GM12873 (cell line): ENCODE measurements at regions not wholly inside any gene's neighbourhood (a gene's known extent, or its start where the extent isn't known, plus 50 kb on each side); places are given as distances from the start of the nearest gene placed in this dataset.

Experiments used
- TF ChIP-seq, protein P1 (sequence below): IDR thresholded peaks from 2 replicates; pipeline ENCODE4 v1.5.1; 2012; ENCODE audit warnings: low read depth, mild to moderate bottlenecking, moderate library complexity, low read length, control low read depth; ENCODE audit not compliant: insufficient read depth; ENCODE audit errors: missing control alignments

GRCh38 chr12:19689801-19690472 is 250.6 kb downstream of the AEBP2 start:
- TF ChIP-seq, protein P1, sequence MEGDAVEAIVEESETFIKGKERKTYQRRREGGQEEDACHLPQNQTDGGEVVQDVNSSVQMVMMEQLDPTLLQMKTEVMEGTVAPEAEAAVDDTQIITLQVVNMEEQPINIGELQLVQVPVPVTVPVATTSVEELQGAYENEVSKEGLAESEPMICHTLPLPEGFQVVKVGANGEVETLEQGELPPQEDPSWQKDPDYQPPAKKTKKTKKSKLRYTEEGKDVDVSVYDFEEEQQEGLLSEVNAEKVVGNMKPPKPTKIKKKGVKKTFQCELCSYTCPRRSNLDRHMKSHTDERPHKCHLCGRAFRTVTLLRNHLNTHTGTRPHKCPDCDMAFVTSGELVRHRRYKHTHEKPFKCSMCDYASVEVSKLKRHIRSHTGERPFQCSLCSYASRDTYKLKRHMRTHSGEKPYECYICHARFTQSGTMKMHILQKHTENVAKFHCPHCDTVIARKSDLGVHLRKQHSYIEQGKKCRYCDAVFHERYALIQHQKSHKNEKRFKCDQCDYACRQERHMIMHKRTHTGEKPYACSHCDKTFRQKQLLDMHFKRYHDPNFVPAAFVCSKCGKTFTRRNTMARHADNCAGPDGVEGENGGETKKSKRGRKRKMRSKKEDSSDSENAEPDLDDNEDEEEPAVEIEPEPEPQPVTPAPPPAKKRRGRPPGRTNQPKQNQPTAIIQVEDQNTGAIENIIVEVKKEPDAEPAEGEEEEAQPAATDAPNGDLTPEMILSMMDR: no peak

GRCh38 chr12:19692091-19692490 is 252.8 kb downstream of the AEBP2 start:
- TF ChIP-seq, protein P1: no peak

- TF ChIP-seq, protein P1: no peak
Observed at GRCh38 chr12:19692566-19692965, 253.3 kb downstream of the AEBP2 start.

DNA sequence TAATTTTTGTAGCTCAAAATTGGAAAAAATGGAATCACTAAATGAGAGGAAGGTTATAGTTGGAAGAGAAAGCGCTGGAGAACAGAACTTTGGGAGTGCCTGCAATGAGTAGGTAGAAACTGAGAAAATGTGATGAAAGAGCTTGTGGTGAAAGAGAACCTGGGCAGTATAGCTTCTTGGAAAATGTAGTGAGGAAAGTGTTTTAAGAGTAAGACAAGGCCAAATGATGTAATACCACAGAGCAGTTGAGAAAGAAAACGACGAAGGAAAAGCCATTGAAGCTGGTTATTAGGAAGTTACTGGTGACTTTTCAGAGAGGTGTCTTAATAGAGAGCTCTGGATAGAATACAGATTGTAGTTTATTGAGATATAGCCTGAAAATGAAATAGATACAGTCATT is 255.3 kb downstream of the AEBP2 start:
- TF ChIP-seq, protein P1: no peak

DNA sequence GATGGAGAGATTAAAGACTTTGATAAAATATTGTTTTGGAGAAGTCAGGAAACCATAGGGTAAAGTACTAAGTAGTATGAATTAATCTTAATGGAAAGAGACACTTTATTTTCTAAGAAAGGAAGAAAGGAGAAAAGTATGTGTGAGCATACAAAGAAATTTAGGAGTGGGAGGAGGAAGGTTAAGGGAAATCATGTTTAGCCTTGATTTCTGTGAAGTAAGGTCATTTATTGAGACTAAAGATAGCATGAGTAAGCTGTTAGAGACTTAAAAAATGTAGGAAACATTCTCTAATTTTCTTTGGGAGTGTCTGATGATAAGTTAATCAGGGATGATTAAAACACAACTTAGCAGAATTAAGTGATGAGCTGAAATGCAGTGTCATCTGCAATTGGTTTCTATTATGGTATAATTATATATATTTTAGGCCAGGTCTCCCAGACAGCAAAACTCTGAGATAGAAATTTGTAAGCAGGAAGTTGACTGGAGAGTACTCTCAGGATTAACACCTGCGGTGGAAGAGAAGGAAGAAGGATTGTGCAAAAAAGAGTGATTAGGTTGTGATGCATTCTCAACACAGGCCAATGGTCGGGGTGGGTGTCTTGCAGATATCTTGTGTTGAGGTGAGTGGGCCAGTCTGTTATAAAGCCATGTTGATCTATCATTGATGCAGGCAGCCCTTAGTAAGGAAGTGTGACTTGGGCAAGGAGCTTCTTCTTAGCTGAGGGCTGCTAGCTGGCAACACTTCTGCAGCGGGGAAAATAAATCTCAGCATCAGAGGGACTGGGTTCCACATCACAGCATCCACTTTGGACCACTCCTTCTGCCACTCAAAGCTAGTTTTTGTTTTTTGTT is 256.2 kb downstream of the AEBP2 start:
- TF ChIP-seq, protein P1: no peak

DNA sequence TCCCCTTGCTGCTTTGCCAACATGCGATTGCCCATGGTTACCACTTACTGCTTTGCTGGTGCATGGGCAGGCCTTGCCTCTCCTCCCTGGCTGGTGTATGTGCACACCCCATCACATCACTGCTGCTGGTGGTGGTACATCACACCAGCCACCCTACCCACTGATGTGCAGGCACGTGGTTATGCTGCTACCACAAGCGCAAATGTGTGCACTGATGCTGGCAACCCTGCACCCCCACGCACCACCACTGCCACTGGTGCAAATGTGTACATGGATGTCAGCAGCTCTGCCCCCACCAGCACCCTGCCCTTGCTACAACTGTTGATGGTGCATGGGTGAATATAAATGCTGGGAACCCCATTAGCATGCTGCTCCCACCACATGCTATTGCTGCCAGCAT is 261.7 kb downstream of the AEBP2 start:
- TF ChIP-seq, protein P1: no peak

DNA sequence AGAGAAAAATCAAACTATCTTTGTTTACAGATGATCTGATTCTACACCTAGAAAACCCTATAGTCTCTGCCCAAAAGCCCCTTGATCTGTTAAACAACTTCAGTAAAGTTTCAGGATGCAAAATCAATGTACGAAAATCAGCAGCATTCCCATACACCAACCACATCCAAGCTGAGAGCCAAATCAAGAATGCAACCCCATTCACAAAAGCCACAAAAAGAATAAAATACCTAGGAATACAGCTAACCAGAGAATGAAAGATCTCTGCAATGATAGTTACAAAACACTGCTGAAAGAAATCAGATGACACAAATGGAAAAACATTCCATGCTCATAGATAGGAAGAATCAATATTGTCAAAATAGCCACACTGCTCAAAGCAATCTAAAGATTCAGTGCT is 265.7 kb downstream of the AEBP2 start:
- TF ChIP-seq, protein P1: no peak
